GM10266 (cell line): ENCODE measurements at regions not wholly inside any gene's neighbourhood (a gene's known extent, or its start where the extent isn't known, plus 50 kb on each side); places are given as distances from the start of the nearest gene placed in this dataset.

Experiments used
- DNase-seq: peaks from one replicate; pipeline ENCODE4 v3.0.0; 2012; ENCODE audit errors: extremely low spot score
- CTCF ChIP-seq: IDR thresholded peaks from 2 replicates; pipeline ENCODE4 v1.5.1; 2012; ENCODE audit warnings: mild to moderate bottlenecking, low read depth; ENCODE audit not compliant: control insufficient read depth, insufficient read depth; ENCODE audit errors: missing control alignments

GRCh38 chr12:87930033-87930432 lies 99.2 kb downstream of the C12orf50 start:
- DNase-seq = no peak
- TF ChIP-seq CTCF = no peak

- no peak for TF ChIP-seq CTCF
Observed at GRCh38 chr12:87929346-87929745, 99.9 kb downstream of the C12orf50 start.

GRCh38 chr12:87928031-87928430 lies 101.2 kb downstream of the C12orf50 start:
- no peak for DNase-seq
- TF ChIP-seq CTCF = no peak

More at GRCh38 chr12:87929346-87929745, 99.9 kb downstream of the C12orf50 start:
- no peak for DNase-seq

GRCh38 chr12:87925021-87925420 lies 104.2 kb downstream of the C12orf50 start:
- DNase-seq = no peak
- no peak for TF ChIP-seq CTCF

GRCh38 chr12:87924149-87924548 lies 105.1 kb downstream of the C12orf50 start:
- no peak for DNase-seq
- no peak for TF ChIP-seq CTCF

- no peak for DNase-seq
- TF ChIP-seq CTCF = no peak
Observed at GRCh38 chr12:87923361-87923760, 105.8 kb downstream of the C12orf50 start.

- TF ChIP-seq CTCF = no peak
- no peak for DNase-seq
Observed at GRCh38 chr12:87922736-87923135, 106.5 kb downstream of the C12orf50 start.

- DNase-seq = no peak
- no peak for TF ChIP-seq CTCF
Observed at GRCh38 chr12:87921621-87922020, 107.6 kb downstream of the C12orf50 start.
